ENCODE measurements at regions not wholly inside any gene's neighbourhood (a gene's known extent, or its start where the extent isn't known, plus 50 kb on each side); places are given as distances from the start of the nearest gene placed in this dataset.
"Not testable (repeated sequence)": the region's sequence is repeated elsewhere in the genome, so short reads cannot be mapped to it uniquely, and the experiment has no call there.

DNA sequence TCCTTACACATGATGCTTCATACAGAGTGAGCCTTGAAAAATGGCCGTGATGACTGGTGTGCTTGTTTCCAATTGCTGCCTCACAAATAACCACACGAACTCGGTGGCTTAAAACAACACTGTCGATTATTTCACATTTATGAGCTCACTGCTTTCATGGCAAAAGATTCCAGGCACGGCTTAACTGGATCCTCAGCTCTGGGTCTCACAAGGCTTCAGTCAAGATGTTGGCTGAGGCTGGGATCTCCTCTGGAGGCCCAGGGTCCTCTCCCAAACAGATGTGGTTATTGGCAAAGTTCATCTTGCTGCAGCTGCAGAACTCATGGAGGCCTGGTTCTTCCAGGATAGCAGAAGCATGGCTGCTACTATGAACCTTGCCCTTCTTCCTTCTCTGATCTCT is 144.6 kb downstream of the TFAP2C start:
- DNase-seq: no peak

DNA sequence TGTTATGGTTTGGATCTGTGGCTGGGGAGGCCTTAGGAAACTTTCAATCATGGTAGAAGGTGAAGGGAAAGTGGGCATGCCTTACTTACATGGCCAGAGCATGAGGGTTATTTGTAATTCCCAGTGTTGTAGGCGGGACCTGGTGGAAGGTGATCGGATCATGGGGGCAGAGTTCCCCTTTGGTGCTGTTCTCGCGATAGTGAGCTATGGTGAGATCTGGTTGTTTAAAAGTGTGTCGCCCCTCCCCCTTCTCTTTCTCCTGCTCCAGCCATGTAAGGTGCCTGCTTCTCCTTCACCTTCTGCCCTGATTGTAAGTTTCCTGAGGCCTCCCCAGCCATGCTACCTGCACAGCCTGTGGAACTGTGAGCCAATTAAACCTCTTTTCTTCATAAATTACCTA is 145.8 kb downstream of the TFAP2C start:
- no peak for DNase-seq

DNA sequence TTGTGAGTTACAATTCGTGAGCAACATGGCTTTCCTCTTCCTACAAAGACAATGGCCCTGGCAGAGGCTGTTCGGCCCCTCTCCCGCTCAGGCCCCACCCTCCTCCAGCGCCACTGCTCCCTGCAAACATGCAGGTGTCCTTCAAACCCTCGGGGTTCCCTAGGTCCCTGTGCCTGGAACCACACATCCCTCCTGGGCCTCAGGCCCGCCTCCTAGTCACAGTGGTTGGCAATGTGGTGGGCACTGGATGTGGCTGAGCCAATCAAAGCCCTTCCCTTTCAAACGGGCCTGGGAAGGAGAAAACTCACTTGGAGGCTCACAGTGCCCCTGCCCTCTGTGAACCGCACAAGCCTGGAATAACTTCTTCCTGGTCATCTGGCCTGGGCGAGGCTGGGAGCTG is 147.2 kb downstream of the TFAP2C start:
- DNase-seq: no peak

DNA sequence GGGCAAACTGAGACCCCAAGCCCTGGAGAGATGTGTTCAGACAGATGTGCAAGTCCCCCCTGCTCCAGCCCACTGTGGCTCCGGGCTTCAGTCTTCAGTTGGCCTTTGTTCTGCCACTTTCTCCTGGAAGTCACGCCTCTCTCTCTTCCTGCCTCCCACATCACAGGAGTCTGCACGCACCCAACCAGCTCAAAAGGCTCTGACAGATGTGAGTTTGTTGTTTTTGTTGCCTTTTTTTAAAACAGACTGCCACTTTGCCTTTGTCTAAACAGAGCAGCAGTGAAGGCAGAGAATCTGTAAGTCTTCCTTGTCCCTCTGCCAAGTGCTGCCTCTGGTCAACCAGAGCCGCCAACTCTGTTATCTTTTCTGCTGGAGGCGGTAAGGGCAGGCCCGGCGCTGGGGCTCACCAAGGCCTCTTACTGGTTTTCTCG is 149.7 kb downstream of the TFAP2C start:
- DNase-seq: peak; percentile 48

DNA sequence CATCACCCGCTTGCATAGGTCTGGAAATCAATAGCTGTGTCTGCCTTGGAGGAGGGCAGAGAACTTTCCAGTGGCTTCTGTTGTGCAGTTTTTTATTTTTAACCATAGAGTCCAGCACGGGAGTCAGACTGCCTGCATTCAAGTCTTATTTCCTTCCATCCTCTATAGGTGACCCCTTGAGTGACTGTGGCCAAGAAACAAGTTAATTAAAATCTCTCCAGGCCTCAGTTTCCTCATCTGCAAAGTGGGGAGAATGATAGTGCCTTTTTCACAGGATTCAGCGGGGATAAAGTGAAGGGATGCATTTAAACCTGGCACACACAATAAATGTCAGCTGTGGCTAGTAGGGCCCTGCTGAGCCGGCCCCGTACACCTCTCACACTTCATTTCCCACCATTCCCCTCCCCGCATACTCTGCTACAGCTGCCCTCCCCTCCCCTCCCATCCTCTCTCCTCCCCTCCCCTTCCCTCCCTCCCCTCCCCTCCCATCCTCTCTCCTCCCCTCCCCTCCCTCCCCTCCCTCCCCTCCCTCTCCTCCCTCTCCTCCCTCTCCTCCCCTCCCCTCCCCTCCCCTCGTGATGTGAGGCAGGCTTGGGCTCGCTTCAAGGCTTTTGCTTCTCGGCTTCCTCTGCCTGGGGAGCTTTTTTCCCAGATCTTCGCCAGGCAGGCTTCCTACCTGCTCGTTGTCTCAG is 150.5 kb downstream of the TFAP2C start:
- no peak for DNase-seq

DNA sequence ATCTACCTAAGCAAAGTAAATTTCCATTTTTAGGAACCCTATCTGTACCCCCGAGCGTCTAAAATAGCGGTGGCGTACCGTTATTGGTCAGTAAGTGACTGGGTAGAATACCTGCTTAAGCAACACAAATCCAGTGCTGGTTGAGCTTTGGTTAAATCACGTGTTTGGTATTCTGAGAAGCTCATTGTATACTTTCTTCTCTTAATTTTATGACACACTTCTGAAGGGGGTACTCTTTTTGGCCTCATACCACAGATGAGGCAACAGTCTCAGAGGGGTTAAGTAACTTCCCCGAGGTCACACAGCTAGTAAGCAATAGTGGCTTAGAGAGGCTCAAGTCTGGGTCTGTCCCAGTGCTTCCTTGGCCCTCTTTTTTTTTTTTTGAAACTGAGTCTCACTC is 151.2 kb downstream of the TFAP2C start:
- DNase-seq: no peak

DNA sequence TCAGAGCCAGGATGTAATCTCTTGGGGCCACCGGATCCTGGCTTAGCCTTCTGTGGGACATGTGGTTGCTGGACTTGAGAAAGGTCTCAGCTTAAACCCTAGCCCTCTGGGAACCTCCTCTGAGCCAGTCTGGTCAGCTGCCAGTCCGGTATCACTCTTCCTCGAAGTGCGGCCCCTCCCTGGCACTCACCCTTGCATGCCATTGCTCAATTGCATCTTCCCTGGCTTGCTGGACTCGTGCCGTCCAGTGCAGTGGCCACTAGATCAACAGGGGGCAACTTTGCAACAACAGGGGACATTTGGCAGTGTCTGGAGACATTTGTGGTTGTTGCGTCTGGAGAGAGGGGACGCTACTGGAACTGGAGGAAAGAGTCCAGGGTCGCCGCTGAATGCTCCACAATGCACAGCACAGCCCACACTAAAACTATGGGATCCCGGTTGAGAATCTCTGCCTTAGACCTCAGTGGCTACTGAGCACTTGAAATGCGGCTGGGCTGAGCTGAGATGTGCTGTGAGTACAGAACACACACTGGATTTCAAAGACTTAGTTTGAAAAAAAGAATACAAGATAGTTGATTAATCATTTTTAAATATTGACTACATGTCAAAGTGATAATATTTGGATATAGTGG is 152.1 kb downstream of the TFAP2C start:
- DNase-seq: no peak

DNA sequence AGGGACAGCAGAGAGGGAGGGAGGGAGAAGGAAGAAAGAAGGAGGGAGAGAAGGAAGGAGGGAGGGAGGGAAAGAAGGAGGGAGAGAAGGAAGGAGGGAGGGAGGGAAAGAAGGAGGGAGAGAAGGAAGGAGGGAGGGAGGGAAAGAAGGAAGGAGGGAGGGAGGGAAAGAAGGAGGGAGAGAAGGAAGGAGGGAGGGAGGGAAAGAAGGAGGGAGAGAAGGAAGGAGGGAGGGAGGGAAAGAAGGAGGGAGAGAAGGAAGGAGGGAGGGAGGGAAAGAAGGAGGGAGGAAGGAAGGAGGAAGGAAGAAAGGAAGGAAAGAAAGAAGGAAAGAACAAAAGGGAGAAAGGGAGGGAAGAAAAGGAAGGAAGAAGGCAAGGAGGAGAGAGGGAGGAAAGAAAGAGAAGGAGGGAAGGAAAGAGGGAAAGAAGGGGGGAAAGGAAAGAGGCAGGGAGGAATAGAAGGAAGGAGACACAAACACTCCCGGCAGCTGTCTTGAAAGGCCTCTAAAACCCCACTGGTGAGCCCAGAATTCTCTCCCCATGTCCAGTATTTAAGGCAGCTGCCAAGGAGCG is 153.0 kb downstream of the TFAP2C start:
- not testable (repeated sequence) for DNase-seq

DNA sequence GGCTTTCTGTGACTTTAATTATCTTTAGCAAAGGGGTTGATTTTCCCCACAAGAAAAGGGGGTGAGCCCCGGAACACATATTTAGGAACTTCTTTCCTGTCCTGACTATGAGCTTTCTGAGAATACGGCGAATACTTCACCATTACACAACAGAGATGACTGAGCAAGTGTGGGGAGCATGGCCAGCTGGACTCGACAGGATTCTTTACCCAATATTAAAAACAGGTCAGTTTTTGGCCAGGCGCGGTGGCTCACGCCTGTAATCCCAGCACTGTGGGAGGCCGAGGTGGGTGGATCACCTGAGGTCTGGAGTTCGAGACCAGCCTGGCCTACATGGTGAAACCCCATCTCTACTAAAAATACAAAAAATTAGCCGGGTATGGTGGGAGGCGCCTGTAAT is 153.7 kb downstream of the TFAP2C start:
- DNase-seq: not testable (repeated sequence)

DNA sequence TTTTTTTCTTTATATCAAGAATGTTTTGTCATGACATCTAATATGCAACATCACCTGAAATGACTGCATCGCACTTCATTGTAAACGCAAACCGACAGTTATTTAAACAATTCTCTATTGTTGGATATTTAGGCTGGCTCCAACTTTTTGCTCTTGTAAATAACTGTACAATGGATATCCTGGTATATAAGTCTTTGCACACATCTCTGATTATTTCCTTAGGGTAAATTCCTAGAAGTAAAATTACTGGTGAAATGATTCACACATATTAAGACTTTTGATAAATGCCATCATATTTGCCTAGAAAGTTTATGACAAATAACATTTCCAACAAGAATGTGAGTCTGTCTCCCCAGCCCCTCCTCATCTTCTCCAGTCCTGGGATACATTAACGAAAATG is 154.7 kb downstream of the TFAP2C start:
- DNase-seq: no peak

DNA sequence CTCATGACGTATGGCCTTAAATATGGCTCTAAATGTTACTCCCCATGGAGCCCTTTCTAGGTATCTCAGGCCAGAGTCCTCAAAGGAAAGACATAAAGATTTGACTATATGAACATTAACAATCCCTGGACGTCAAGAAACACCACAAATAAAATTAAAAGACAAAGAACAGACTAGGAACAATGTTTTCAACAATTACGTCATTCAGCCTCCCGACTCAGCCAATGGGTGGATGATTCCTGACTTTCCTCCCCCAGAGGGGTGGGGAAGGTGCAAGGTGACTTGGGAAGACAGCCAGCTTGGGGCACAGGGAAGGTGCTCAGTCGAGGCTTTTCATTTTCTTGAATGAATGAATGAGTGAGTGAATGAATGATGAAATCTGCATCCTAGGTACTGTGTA is 157.4 kb downstream of the TFAP2C start:
- no peak for DNase-seq

DNA sequence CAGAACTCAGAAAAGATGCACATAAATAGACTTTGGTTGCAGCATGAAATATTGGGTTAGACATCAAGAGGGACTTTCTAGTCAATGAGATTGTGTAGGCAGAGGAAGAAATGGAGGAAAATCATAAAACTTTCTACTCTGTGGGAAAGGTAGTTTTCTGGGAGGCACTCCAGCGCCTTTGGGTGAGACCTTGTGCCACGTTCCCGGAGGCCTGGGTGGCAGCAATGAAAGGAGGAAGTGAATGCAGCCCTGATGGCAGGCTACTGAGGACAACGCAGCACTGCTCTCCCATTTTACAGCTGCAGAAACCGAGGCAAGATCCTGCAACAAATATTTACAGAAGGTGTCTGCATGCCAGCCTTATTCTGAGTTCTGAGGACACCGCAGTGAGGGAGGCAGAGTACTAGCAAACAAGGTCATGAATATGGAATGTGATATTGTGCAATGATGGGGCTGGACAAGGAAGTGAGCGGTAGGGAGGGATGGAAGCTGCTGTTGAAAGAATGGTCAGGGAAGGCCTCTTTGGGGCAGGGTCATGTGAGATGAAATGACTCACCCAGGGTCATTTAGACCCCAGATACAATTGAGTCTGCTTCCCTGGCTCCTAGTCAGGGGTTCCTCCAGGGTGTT is 159.1 kb downstream of the TFAP2C start:
- DNase-seq: no peak

DNA sequence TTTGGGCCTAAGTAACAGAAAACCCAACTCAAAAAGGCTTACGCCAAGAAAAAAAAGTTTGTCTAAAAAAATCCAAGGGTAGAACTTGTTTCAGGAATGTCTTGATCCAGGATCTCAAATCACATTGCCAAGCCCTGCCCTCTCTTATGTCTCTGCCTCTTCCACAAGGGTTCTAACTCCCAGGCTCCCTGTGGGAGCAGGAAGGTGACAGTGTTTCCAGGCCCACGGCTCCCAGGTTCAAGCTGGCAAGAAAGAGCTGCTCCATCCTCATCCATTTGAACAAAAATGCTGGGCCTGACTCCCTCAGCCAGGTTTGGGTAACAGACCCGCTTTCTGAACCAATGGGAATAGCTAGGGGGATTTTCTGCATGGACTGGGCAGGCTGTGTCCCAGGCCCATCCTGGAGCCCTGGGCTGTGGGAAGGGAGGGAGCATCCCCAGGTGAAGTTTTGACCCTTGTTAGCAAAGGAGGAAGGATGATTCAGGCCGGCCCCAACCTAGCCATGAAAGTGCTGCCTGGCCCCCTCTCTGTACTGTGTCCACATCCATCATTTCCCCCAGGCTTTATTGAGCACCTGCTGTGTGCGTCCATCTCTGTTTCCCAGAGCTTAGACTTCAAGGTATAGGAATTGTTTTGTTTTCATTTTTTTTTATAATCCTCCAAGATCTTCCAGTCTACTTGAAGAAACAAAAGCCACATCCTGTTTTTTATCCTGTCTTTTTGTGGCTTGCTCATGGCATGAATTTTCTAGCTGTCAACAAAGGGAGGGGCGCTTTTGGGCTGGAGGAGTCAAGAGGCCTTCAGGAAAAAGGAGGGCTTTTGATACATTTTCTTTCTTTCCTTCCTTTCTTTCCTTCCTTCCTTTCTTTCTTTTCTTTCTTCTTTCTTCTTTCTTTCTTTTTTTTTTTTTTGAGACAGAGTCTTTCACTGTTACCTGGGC is 159.8 kb downstream of the TFAP2C start:
- no peak for DNase-seq

DNA sequence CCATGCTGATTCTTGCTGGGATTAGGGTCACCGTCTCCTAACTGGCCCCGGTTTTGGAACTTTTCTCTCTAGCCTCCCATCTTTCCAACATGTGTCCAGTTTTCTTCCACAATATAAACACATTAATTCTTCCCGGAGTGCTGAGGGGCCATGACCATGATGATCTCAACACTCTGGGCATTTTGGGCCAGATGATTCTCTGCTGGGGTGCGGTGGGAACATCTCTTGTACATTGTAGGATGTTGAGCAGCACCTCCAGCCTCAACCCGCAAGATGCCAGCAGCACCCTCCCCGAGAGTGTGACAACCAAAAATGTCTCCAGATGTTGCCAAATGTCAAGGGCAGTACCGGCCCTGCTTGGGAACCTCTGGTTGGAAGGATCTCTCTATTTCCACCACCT is 164.8 kb downstream of the TFAP2C start:
- DNase-seq: no peak

DNA sequence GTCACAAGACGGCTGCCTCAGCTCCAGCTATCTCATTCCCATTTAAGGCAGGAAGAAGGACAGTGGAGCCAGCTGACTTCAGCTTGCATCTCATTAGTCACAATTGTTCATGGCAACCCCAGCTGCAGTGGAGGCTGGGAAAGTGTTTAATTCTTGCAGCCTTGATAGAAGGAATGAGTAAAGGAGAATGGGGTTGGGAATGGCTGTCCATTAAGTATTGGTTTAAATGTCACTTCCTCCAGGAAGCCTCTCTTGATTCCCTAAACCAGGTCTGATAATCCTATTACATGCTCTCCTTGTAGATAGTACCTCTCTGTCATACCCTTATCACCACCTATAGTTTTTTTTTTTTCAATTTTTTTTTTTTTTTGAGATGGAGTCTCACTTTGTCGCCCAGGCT is 166.4 kb downstream of the TFAP2C start:
- no peak for DNase-seq

DNA sequence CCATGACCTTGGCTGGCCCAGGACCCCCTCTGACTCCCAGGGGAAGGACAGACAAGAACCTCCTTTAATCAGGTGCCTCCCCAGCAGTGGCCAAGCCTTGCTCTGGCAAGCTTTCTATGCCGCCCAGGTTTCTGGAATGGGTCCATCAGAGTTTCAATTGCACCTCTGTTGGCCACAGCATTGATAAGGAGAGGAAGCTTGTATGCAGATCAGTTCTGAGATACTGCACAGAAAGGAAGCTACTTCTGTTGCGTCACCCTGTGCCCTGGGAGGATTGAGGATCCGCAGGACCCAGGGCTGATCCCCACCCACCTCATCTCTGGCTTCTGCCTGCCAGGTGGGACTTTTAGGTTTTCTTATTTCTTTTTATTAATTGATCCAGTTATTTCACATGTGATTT is 167.2 kb downstream of the TFAP2C start:
- DNase-seq: no peak

DNA sequence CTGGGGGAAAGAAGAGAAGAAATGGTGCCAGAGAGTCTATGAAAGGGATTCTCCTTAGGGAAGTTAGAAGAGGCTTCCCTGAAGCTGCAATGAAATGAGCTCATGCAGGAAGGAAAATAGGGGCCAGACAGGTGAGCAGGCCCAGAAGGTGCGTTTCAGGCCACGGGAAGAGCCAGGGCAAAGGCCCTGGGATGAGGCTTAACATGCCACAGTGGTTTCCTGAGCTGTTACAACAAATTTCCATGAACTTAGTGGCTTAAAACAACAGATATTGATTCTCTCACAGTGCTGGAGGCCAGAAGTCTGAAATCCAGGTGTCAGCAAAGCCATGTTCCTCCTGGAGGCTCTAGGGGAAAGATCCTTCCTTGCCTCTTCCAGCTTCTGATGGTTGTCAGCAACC is 167.9 kb downstream of the TFAP2C start:
- no peak for DNase-seq

DNA sequence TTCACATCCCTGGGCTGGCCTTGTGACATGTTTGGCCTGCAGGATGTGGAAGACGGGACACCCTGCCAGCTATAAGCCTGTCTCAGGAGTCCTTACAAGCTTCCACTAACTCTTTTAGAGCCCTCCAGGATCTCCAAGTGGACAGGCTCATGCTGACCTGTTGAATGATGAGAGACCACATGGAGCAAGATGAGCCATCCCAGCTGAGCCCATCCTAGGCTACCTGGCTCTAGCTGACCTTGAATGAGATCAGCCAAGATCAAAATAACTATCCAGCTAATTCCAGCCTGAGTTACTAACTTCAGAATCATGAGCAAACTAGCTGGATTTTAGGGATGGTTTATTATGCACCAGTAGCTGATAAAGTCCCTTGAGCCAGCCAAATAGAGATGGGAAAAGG is 169.5 kb downstream of the TFAP2C start:
- DNase-seq: no peak

DNA sequence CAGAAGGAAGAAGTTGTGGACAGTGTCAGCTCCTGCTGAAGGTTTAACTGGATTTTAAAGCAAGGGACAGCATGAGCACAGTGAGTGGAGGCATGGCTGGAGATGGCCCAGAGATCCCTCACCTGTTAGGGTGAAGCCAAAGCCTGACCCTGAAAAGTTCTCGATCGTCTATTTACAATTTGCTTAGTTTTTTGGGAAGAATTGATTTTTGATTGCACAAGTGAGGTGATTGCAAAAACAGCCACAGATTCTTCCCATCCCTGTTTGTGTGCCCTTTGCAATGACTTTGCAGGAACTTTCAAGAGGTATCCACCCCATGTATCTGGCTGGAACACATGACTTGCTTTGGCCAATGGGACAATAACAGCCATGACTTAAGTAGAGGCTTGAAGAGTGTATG is 170.1 kb downstream of the TFAP2C start:
- DNase-seq: no peak

DNA sequence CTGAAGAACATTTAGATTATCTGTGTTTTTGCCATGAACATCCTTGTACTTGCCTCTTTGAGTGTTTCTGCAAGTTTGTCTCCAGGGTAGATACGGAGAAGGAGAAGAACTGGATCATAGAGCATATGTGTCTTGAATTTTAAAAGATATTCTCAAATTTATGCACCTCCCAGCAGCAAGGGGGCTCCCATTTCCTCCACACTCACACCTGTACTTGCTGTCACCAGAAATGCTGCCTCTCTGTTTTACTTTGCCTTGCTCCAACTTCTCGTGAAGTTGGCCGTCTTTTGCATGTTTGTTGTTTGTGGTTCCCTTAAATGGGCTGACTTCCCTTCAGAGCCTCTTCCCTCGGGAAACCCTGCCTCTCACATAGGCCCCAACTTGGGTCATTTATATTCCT is 171.0 kb downstream of the TFAP2C start:
- DNase-seq: no peak

DNA sequence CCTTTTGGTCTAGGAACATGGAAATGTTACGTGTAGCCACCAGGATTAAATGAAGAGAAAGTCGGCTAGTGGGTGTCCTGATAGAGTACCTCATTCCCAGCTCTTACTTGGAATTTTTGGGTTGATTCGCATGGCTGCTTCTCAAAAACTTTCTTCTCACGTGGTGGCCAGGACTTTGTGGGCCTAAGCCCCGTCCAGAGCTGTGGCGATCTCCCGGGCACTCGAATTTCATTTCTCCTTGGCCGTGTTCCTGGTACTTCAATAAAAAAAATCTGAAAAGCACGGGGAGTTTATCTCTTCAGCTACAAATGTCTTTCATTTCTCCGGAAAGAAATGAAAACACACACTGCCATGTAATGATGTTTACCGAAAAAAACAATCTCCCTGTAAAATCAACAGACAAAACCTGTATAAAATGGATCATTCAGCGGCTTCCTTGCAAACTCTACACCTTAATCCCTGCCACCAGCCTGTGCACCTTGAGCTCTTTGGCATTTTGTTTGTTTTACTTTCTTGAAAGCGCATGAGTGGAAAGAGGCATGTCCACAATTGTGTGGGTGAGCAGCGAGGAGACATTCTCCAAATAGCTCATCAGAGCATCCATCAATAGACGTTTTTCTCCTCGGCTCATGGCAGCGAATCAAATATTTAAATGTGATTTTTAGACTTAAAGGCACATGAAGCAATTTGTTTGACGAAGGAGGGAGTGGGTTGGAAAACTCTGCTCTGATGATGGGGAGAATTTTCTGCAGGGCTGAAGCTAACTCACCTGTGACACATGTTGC is 173.1 kb downstream of the TFAP2C start:
- DNase-seq: peak; percentile 49

DNA sequence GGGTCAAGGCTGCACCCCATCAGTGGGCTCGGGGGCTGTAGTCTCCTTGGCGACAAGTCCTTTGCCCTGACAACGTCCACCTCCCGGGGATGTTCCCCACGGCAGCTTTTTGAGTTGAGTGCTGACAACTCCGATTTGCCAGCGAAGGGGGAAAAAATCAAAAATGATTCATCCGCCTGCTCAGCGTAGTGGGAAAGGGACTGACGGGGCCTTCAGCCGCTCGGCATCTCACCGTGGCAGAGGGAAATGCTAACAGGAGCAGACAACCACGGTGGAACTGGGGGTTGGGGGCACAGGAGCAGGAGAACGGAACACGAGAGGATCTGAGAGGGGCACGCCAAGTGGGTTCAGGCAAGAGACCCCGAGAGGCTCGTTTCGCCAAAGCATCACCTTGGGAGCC is 173.7 kb downstream of the TFAP2C start:
- DNase-seq: no peak
